ENCODE measurements at regions not wholly inside any gene's neighbourhood (a gene's known extent, or its start where the extent isn't known, plus 50 kb on each side); places are given as distances from the start of the nearest gene placed in this dataset.
"Not testable (repeated sequence)": the region's sequence is repeated elsewhere in the genome, so short reads cannot be mapped to it uniquely, and the experiment has no call there.

DNA sequence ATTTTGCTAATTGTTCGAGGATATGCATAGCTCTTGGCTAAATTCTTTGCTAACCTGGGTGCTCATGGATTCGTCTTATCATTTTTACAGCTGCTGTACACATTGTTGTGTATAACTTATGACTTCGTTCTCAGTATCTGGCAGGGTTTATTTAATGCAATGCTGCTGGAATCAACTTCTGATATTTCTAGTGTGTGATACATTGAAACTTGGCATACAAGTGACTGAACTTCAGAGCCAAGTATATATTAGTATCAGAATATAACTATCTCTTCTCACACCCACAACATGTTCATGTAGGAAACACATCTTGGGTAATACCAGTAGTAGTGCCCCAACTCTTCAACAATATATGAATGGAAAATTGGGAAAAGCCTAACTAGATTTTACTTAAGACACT is 764.2 kb downstream of the TENT5A start:
- H3K4me3 ChIP-seq (replicated peaks; ENCODE audit: insufficient read depth, low read length): no peak overlapping the region
- H3K27ac ChIP-seq (replicated peaks): no peak overlapping the region
- TF ChIP-seq CTCF (IDR thresholded peaks at IDR 0.05; ENCODE audit: insufficient read depth, low read length) (no peak), SPI1 (IDR thresholded peaks at IDR 0.05; ENCODE audit: borderline replicate concordance, low read depth) (no peak), POLR2AphosphoS5 (IDR thresholded peaks at IDR 0.05; ENCODE audit: low read depth) (no peak), GABPA (IDR thresholded peaks at IDR 0.05; ENCODE audit: low read depth) (no peak)
- H3K27me3 ChIP-seq (ENCODE audit: insufficient read depth, poor library complexity, severe bottlenecking): no peaks in the 10 kb centered on the region
- DNase-seq (ENCODE audit: low read depth in 1 of 2, low spot score in 1 of 2): no peak

- not testable (repeated sequence) for H3K27me3 ChIP-seq (ENCODE audit: insufficient read depth, poor library complexity, severe bottlenecking); H3K27ac ChIP-seq (replicated peaks); H3K4me3 ChIP-seq (replicated peaks; ENCODE audit: insufficient read depth, low read length); DNase-seq (ENCODE audit: low read depth in 1 of 2, low spot score in 1 of 2)
These were observed 771.3 kb downstream of the TENT5A start for GRCh38 chr6:80981226-80981625.

GRCh38 chr6:80976336-80976735 is 776.1 kb downstream of the TENT5A start:
- Histone ChIP-seq H3K27me3 (ENCODE audit: insufficient read depth, poor library complexity, severe bottlenecking) (no peaks in the 10 kb centered on the region), H3K4me3 (replicated peaks; ENCODE audit: insufficient read depth, low read length) (no peak overlapping the region), H3K27ac (replicated peaks) (no peak overlapping the region)
- DNase-seq (ENCODE audit: low read depth in 1 of 2, low spot score in 1 of 2): no peak
- TF ChIP-seq CTCF (IDR thresholded peaks at IDR 0.05; ENCODE audit: insufficient read depth, low read length) (no peak), POLR2AphosphoS5 (IDR thresholded peaks at IDR 0.05; ENCODE audit: low read depth) (no peak), REST (IDR thresholded peaks at IDR 0.05; ENCODE audit: insufficient replicate concordance, low read depth) (no peak), SPI1 (IDR thresholded peaks at IDR 0.05; ENCODE audit: borderline replicate concordance, low read depth) (no peak), GABPA (IDR thresholded peaks at IDR 0.05; ENCODE audit: low read depth) (no peak)

GRCh38 chr6:80974579-80974978 is 777.9 kb downstream of the TENT5A start:
- Histone ChIP-seq H3K27ac (replicated peaks) (no peak overlapping the region), H3K27me3 (ENCODE audit: insufficient read depth, poor library complexity, severe bottlenecking) (no peaks in the 10 kb centered on the region), H3K4me3 (replicated peaks; ENCODE audit: insufficient read depth, low read length) (no peak overlapping the region)
- no peak for DNase-seq (ENCODE audit: low read depth in 1 of 2, low spot score in 1 of 2)
- TF ChIP-seq POLR2AphosphoS5 (IDR thresholded peaks at IDR 0.05; ENCODE audit: low read depth): no peak
- TF ChIP-seq REST (IDR thresholded peaks at IDR 0.05; ENCODE audit: insufficient replicate concordance, low read depth): no peak
- TF ChIP-seq GABPA (IDR thresholded peaks at IDR 0.05; ENCODE audit: low read depth): no peak
- no peak for TF ChIP-seq SPI1 (IDR thresholded peaks at IDR 0.05; ENCODE audit: borderline replicate concordance, low read depth)
- TF ChIP-seq CTCF (IDR thresholded peaks at IDR 0.05; ENCODE audit: insufficient read depth, low read length): no peak

Measured in HL-60 (cell line).